CD4-positive, alpha-beta T cell treated with Interleukin-4 for 1 hour (primary cell): ENCODE measurements at regions not wholly inside any gene's neighbourhood (a gene's known extent, or its start where the extent isn't known, plus 50 kb on each side); places are given as distances from the start of the nearest gene placed in this dataset.

Experiments
- DNase-seq, 2 donors: peaks; one replicate each; pipeline ENCODE4 v3.0.0-alpha.2; 2020 to 2022

GRCh38 chr12:132407451-132407961 lies 78.1 kb upstream of the GALNT9 start:
- DNase-seq: no peak

GRCh38 chr12:132406493-132407450 lies 77.4 kb upstream of the GALNT9 start:
- no peak for DNase-seq

- DNase-seq: no peak
Measured at GRCh38 chr12:132405742-132406251, 76.4 kb upstream of the GALNT9 start.

GRCh38 chr12:132404951-132405741 lies 75.8 kb upstream of the GALNT9 start:
- DNase-seq: no peak

GRCh38 chr12:132404435-132404855 lies 75.1 kb upstream of the GALNT9 start:
- DNase-seq: no peak

- no peak for DNase-seq
Measured at GRCh38 chr12:132403636-132404434, 74.4 kb upstream of the GALNT9 start.

- DNase-seq: no peak
Measured at GRCh38 chr12:132402831-132403416, 73.5 kb upstream of the GALNT9 start.

- no peak for DNase-seq
Measured at GRCh38 chr12:132401982-132402381, 72.6 kb upstream of the GALNT9 start.

- DNase-seq: no peak
Measured at GRCh38 chr12:132400011-132400641, 70.7 kb upstream of the GALNT9 start.

- no peak for DNase-seq
Measured at GRCh38 chr12:132399092-132400010, 70.0 kb upstream of the GALNT9 start.

- DNase-seq: no peak
Measured at GRCh38 chr12:132398386-132398991, 69.1 kb upstream of the GALNT9 start.

GRCh38 chr12:132397934-132398385 lies 68.6 kb upstream of the GALNT9 start:
- no peak for DNase-seq

- DNase-seq: no peak
Measured at GRCh38 chr12:132397152-132397933, 68.0 kb upstream of the GALNT9 start.

- no peak for DNase-seq
Measured at GRCh38 chr12:132396657-132397056, 67.3 kb upstream of the GALNT9 start.

GRCh38 chr12:132395908-132396305 lies 66.5 kb upstream of the GALNT9 start:
- no peak for DNase-seq

GRCh38 chr12:132395192-132395907 lies 66.0 kb upstream of the GALNT9 start:
- DNase-seq: no peak

- DNase-seq: no peak
Measured at GRCh38 chr12:132393991-132394949, 64.9 kb upstream of the GALNT9 start.
